AG04450 (cell line): ENCODE measurements at regions not wholly inside any gene's neighbourhood (a gene's known extent, or its start where the extent isn't known, plus 50 kb on each side); places are given as distances from the start of the nearest gene placed in this dataset.

ENCODE experiments used
- CTCF ChIA-PET: fragments of 300-600, 350-600 bp; formaldehyde crosslinking; extraction: SDS; loops from one replicate; lab custom pipeline; 2022; ENCODE audit warnings: antibody characterized with exemption, inconsistent platforms; lab: Charles Lee
- POLR2A ChIA-PET: fragments of 350-600 bp; formaldehyde crosslinking; extraction: SDS; loops from one replicate; lab custom pipeline; 2021; ENCODE audit warnings: antibody characterized with exemption, inconsistent platforms; lab: Yijun Ruan, JAX
- DNase-seq: peaks from one replicate; pipeline ENCODE4 v3.0.0-alpha.2; 2011; ENCODE audit warnings: low read depth, low spot score
- H3K27ac ChIP-seq: one replicate; pipeline ENCODE4 v1.5.1; 2012; ENCODE audit warnings: low read depth, low read length, control low read depth
- H3K27me3 ChIP-seq: one replicate; pipeline ENCODE4 v1.6.0; 2012; ENCODE audit warnings: low read length; ENCODE audit not compliant: control insufficient read depth, insufficient read depth
- H3K4me3 ChIP-seq: 2 replicates; pipeline ENCODE4 v1.5.1; 2011; ENCODE audit warnings: mild to moderate bottlenecking, low read depth, low read length, control low read depth
- H3K9me3 ChIP-seq: 2 replicates; pipeline ENCODE4 v1.5.1; 2012; ENCODE audit warnings: low read length; ENCODE audit not compliant: control insufficient read depth, insufficient read depth
- TF ChIP-seq, protein P1 (sequence below): IDR thresholded peaks from 2 replicates; pipeline ENCODE4 v1.5.1; 2011; ENCODE audit warnings: low read depth, low read length, control low read depth, inconsistent platforms

DNA sequence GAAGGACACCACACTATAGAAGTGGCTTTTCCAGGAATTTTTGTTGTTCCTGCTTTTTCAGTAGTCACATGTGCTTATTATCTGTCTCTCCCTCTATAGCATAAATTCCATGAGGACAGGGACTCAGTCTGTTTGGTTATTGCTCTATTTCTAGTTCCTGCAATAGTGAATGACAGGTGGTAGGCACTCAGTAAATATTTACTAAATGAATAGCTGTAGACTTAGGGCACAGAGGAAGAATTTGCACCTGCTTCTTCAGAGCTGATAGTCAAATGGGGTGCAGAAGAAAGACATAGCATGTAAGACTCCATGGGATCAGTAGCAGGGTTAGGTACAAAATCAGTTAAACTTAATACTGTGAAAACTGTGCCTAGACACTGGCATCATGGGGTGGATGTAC, 580.2 kb downstream of the CCDC171 start:
- DNase-seq = no peak
- no peaks in the 10 kb centered on the region for H3K27me3 ChIP-seq
- TF ChIP-seq, protein P1, sequence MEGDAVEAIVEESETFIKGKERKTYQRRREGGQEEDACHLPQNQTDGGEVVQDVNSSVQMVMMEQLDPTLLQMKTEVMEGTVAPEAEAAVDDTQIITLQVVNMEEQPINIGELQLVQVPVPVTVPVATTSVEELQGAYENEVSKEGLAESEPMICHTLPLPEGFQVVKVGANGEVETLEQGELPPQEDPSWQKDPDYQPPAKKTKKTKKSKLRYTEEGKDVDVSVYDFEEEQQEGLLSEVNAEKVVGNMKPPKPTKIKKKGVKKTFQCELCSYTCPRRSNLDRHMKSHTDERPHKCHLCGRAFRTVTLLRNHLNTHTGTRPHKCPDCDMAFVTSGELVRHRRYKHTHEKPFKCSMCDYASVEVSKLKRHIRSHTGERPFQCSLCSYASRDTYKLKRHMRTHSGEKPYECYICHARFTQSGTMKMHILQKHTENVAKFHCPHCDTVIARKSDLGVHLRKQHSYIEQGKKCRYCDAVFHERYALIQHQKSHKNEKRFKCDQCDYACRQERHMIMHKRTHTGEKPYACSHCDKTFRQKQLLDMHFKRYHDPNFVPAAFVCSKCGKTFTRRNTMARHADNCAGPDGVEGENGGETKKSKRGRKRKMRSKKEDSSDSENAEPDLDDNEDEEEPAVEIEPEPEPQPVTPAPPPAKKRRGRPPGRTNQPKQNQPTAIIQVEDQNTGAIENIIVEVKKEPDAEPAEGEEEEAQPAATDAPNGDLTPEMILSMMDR = no peak
- no peak overlapping the region for H3K4me3 ChIP-seq
- no peak overlapping the region for H3K27ac ChIP-seq
- ChIA-PET POLR2A (no interaction called here), CTCF (interaction anchor here (0.6 to 2.4 kb wide), 11 partner anchors 10 to 667 kb away, joined by 3 to 9 read pairs (median 4); no protein-coding TSS in a partner anchor)
- H3K9me3 ChIP-seq = peaks cover 13% of the 10 kb centered on the region

DNA sequence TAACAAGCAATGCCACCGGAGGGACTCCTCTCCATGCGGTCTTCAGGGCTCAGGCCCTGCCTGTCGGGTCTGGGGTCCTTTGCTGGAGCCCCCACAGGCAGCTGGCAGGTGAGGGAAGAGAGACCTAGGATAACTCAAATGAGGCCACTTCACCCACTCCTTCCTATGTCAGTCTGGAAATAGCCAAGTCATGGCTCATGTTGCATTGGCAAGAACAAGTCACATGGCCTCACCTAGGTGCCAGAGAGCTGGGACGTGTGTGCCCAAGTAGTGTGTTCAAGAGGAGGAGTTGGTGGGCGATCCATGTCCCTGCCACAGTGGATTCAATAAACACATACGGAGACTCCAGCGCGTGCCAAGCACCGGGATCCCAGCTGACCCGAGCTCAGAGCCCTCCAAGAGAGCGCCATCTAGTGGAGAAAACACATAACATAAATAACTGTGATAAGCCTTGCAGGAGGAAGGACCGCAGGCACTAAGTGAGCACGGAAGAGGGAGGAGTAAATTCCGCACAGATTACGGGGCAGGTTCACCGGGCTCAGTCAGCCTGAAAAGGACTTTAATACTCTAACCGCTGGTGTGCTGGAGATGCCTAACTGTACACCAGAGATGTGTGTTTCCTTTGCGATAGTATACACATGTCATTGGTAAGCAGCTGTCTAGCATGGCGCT, 580.8 kb downstream of the CCDC171 start:
- TF ChIP-seq, protein P1 = peak; percentile 57
- H3K9me3 ChIP-seq = peaks cover 10% of the 10 kb centered on the region
- CTCF ChIA-PET = interaction anchor here (0.6 to 2.4 kb wide), 11 partner anchors 11 to 667 kb away, joined by 3 to 9 read pairs (median 4); no protein-coding TSS in a partner anchor
- H3K4me3 ChIP-seq = no peak overlapping the region
- H3K27ac ChIP-seq = no peak overlapping the region
- POLR2A ChIA-PET = no interaction called here
- H3K27me3 ChIP-seq = no peaks in the 10 kb centered on the region
- DNase-seq = no peak

DNA sequence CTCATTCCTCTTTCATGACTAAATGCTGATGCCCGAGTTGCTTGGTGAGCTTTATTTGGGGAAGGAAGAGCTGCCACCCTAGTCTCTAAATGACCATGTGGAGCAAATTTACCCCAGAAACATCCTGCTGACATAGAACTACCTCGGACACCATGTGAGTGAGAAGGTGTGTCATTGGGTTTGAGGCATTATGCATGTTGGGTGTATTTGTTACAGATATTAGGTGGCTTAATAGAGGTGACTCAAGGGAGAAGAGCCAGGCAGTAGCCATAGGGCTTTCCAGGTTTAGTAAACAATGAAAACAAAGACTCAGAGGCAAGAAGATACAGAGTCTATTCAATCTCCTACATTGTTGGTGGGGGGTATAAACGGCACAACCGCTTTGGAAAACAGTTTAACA, 581.5 kb downstream of the CCDC171 start:
- Histone ChIP-seq H3K9me3 (peaks cover 7% of the 10 kb centered on the region), H3K27me3 (no peaks in the 10 kb centered on the region), H3K27ac (no peak overlapping the region), H3K4me3 (no peak overlapping the region)
- TF ChIP-seq, protein P1 = no peak
- ChIA-PET POLR2A (no interaction called here), CTCF (interaction anchor here (1.6 to 1.9 kb wide), 5 partner anchors 26 to 267 kb away, joined by 4 to 9 read pairs (median 6); no protein-coding TSS in a partner anchor)
- no peak for DNase-seq

DNA sequence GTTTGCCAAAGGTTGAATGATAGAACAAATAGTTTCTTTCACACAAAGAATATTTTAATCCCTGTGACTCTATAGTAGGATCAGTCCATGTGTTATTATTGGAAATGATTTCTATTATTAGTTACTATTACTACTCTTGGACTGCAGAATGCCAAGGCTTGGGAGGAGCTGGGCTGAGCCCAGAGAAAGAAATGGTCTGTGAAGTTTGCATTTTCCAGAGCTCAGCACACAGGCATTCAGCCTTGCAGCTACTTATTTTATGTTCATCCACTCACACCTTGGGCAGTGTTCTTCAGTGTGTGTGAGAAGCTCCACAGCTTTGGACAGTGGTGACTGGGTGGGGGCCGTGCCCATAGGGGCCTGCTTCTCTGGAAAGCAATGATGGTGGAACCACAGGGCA, 583.1 kb downstream of the CCDC171 start:
- POLR2A ChIA-PET = interaction anchor here (1.2 kb wide), 1 partner anchor 136 kb away, joined by 3 read pairs; no protein-coding TSS in a partner anchor
- TF ChIP-seq, protein P1 = no peak
- no peak overlapping the region for H3K27ac ChIP-seq
- no peak overlapping the region for H3K4me3 ChIP-seq
- CTCF ChIA-PET = interaction anchor here (1.0 kb wide), 2 partner anchors 14 to 263 kb away, joined by 3 read pairs; no protein-coding TSS in a partner anchor
- no peaks in the 10 kb centered on the region for H3K27me3 ChIP-seq
- DNase-seq = no peak
- peaks cover 2% of the 10 kb centered on the region for H3K9me3 ChIP-seq

DNA sequence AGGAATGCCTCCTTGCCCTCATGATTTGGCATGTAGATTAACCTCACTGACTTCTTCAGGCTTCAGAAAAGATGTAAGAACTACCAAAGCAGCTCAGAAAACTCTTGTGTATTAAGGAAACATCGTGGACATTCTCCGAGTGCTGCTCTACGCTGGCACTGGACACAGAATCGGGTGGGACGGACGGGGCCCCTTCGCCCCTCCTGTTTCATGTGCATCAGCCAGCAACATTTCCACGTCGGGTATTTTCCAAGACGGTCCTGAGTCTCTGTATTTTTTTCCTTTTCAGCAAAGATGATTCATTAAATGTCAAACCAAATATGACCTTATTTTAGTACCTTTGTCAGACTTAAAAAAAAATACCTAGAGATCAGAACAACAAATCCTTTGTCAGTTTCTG, 583.6 kb downstream of the CCDC171 start:
- Histone ChIP-seq H3K4me3 (no peak overlapping the region), H3K27ac (no peak overlapping the region), H3K27me3 (no peaks in the 10 kb centered on the region), H3K9me3 (peaks cover 2% of the 10 kb centered on the region)
- TF ChIP-seq, protein P1 = no peak
- ChIA-PET POLR2A (interaction anchor here (1.2 kb wide), 1 partner anchor 137 kb away, joined by 3 read pairs; no protein-coding TSS in a partner anchor), CTCF (no interaction called here)
- DNase-seq = no peak
